HG02759 (cell line): ENCODE measurements at regions not wholly inside any gene's neighbourhood (a gene's known extent, or its start where the extent isn't known, plus 50 kb on each side); places are given as distances from the start of the nearest gene placed in this dataset.
"Not testable (repeated sequence)": the region's sequence is repeated elsewhere in the genome, so short reads cannot be mapped to it uniquely, and the experiment has no call there.

Experiments
- ATAC-seq: cut with Tn5 transposase; IDR thresholded peaks from one replicate; pipeline ENCODE4 v1.9.1; 2021; ENCODE audit warnings: mild to moderate bottlenecking, moderate library complexity; ENCODE audit not compliant: unreplicated experiment

GRCh38 chr5:63228154-63228553, 649.5 kb downstream of the LRRC70 start:
- ATAC-seq = no peak

- ATAC-seq = no peak
These were observed 641.6 kb downstream of the LRRC70 start for GRCh38 chr5:63220244-63220643.

GRCh38 chr5:63217422-63217821, 638.8 kb downstream of the LRRC70 start:
- no peak for ATAC-seq

DNA sequence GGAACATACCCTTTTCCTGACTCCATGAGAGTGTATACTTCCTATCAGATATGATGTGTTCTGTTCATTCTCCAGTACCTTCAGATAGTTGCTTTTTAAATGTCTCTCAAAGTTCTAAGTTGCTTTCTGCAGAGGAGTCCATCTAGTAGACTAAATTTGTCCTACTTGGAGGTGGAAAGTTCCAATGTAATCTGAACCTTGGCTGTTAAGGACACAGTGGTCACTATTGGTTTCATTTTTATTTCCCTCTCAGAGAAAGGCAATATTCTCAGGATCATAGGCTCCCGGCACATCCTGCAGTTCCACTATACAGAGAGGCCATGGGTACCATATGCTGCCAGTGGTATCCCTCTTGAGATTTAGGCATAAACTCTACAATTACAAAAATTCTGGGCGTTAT, 634.6 kb downstream of the LRRC70 start:
- ATAC-seq = no peak

GRCh38 chr5:63211448-63212132, 633.0 kb downstream of the LRRC70 start:
- no peak for ATAC-seq

DNA sequence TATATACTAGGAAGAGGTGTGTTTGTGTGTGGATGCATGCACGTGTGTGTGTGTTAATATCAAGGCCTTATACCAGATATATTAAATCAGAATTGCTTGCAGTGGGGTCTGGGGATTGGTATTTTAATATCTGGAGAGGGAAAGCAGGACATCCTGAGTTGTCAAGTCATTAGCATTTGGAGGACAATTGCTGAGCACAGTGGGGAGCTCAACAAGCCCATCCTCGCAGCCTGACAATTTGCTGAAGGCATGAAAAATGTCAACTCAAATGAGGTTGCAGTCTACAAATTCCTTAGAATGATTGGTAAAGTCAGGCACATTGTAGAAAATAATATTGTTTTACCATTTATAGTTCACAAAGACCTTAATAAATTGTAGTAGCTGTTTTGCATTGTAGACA, 627.4 kb downstream of the LRRC70 start:
- no peak for ATAC-seq

DNA sequence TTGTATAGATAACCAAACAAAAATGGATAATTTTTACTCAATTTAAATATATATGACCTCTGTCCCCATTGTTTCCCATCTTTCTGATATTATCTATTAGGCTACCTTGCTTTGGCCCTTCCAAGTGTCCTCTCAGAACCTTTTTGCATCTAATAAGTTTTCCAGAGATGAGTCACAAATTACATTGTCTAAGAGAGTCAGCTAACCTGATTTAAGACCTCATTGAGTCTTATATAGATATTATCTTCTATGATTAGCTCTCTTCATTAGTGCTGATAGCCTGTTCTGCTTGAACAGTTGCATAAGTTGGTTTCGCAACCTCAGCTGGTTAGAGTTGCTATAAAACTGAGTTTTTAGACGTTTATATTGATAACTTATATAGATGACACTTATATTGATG, 623.1 kb downstream of the LRRC70 start:
- ATAC-seq = no peak

DNA sequence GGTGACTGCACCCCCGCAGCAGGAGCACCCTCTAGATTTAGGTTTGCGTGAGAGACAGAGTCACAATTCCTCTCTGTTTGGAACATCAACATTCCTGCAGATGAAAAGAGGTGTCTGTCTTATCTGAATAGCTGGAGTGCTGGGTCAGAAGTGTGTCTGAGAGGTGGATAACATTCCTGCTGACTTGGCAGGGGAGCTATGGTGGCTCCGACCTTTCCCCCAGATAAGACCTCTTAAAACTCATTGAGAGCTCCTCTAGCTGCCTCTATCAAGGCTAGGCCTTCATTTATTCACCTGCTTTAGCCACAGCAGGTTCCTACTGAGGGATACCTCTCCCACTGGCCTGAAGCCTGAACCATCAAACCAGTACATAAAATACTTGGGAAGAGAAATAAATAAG, 615.5 kb downstream of the LRRC70 start:
- ATAC-seq = no peak

DNA sequence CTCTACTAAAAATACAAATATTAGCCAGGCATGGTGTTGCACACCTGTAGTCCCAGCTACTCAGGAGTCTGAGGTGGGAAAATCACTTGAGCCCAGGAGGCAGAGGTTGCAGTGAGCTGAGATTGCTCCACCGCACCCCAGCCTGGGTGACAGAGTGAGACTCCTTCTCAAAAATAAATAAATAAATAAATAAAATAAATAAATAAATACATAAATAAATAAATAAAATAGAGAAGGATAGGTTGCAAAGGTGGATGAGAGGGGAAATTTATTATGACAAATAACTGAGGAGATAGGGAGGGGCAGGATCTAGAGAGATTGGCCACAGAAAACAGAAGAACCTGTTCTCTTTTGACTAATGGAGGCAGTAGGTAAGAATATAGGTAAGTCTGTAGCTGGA, 601.6 kb downstream of the LRRC70 start:
- not testable (repeated sequence) for ATAC-seq

DNA sequence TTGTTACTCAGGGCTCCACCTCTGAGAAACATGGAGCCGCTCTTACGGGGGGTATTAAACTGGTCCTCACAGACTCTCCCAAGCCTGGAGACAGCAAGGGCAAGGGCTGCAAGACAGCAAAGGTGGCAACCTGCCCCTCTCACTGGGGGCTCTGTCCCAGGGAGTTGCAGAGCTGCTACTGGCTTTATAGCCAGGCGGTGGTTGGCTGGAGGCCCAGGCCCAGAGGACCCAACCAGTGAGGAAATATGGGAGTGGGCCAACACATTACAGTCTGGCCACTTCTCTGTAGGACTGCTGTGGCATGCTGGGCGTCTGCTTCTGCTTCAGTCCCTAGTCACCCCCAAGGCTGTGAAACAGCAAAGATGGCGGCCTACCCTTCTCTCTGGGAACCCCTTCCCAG, 597.2 kb downstream of the LRRC70 start:
- ATAC-seq = no peak

DNA sequence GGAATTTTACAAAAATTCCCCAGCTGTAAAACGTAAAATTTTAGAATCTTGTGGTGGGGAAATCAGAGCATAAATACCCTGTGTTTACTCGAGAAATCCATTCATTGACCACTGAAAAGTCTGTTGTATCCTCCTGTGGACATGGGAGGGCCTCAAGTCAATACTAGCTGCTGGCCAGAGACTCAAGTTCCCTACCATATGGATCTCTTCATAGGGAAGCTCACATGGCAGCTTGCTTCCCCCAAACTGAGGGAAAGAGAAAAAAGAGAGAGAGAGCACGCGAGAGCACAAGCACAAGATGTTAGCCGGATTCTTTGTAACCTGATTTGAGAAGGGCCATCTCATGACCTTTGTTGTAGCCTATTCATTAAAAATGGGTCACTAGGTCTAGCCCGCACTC, 591.9 kb downstream of the LRRC70 start:
- ATAC-seq = no peak

DNA sequence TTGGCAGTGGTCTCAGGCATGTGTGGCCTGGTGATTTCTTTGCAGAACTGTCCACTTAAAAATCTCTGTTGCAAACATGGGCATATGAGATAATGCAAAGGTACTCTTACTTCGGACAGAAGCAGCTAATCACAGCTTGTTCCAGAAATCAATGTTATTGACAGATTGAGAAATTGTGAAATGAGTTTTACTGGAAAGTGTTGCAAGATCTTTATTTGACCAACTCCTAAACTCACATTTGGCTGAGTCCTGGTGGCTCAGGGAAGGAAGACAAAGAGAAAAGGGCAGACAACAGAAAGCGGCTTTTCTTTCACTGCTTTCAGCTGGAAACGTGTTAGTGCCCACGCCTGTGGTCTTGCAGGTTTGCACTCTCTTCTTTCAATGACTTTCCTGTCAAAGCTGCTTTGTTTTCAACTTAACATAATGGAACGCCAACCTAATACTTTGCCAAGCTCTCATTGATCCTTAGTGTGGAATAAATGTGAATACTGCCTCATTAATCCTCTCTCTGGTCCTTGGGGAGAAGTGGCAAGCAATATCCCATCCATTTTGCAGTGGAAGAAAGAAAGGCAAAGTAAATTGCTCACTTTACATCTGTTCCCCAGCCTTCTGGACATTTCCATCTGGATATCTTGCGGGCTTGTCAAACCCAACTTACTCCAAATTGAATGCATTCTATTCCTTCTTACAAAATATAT, 586.4 kb downstream of the LRRC70 start:
- ATAC-seq = no peak

DNA sequence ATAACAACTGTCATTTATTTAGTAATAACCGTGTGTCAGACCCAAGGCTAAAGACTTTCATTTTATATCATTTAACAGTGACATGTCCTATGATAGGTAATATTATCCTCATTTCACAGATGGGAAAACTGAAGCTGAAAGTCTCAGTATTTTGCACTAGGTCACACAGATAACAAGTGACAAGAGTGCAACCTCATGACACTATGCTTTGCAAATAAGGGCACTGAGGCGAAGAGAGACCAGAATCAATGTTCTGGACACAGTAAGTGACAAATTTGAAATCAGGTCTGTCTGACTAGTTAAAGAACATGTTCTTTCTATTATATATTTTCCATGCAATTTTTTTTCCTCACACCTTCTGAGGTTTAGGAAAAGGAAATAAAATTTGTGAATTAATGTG, 585.7 kb downstream of the LRRC70 start:
- ATAC-seq = no peak

GRCh38 chr5:63155310-63155631, 576.7 kb downstream of the LRRC70 start:
- ATAC-seq = no peak

GRCh38 chr5:63154476-63155309, 576.1 kb downstream of the LRRC70 start:
- no peak for ATAC-seq

DNA sequence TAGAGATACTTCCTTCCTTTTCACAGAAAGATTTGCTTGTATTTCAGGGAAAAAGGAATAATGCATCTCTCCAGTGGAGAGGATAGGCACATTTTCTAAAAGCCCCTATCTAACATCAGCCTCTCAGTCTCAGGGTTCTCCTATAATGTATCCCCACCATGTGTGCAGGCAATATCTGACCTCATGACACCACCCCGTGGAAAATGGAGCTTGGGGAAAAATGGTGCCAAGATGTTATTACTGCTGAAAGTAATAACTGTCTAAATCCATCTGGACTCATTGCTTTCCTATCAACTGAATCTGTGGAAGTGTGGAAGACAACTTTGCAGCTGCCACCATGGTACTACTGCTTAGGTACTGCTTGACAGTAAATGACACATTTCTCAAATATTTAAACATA, 574.3 kb downstream of the LRRC70 start:
- no peak for ATAC-seq

- ATAC-seq = no peak
These were observed 566.5 kb downstream of the LRRC70 start for GRCh38 chr5:63145167-63145566.

- ATAC-seq = no peak
These were observed 563.0 kb downstream of the LRRC70 start for GRCh38 chr5:63141591-63141990.

DNA sequence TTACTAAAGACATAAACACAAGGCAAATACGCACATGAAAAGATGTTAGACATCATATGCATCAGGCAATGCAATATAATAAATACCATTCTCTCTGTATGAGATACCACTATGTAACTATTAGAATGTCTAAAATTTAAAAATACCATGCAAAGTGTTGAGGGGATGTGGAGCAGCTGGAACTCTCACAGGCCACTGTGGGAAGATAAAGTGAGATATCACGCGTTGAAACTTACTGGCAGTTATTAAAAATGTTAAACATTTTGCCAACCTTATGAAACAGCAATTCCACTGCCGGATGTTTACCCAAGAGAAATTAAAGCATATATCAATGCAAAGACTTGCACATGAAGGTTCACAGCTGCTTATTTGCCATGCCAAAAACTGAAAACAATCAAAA, 556.7 kb downstream of the LRRC70 start:
- ATAC-seq = no peak

DNA sequence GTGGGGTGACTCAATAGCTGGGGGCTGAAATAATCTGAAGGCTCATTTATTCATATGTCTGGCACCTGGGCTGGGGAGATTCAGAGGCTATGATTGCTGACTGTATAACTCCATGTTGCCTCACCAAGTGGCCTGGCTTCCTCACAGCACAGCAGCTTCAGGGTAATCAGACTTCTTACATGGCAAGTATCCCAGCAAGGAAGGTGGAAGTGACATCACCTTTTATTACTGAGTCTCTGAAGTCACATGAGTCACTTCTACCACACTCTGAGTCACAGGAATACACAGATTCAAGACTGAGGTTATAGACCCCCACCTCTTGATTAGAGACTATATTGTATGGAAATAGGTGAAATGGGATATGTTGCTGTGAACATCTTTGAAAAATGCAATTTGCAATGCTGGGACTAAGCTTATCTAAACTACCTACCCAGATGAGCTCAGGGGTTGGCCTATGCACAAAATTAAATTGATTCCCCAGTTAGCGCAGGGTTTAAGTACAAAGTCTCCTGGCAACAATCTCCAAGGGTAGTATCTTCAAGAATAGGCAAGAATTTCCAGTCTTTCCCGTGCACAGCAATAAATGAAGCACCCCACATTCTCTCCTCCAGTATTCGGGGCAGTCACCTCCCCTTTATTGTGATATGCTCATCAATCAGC, 553.1 kb downstream of the LRRC70 start:
- no peak for ATAC-seq

DNA sequence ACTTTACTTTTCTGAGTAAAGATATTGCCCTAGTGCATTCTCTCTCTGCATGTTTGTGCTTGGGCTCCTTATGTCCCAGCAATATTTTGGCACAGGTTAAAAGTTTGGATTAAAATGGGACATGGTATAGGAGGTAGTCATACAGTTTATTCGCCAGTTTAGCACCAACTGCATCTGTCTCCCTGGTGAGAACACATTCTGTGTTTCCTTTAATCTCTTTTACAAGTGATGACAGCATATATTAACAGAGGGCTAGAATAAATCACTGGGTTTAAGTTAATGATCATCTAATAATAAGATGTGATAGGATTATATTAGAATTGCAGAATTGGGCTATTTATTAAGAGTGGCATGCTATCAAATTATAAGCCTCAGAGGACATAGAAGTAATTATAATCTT, 550.1 kb downstream of the LRRC70 start:
- no peak for ATAC-seq

- ATAC-seq = no peak
These were observed 549.4 kb downstream of the LRRC70 start for GRCh38 chr5:63128018-63128417.
